ENCODE measurements at regions not wholly inside any gene's neighbourhood (a gene's known extent, or its start where the extent isn't known, plus 50 kb on each side); places are given as distances from the start of the nearest gene placed in this dataset.

- ATAC-seq (peak in 1 of 3 donors; percentile 44), DNase-seq (peak in 1 of 2 donors; percentile 23)
- Histone ChIP-seq H3K27me3 (ENCODE audit: control insufficient read depth, insufficient read depth, low read length) (no peaks in the 10 kb centered on the region), H3K27ac (ENCODE audit: low read length) (no peak overlapping the region), H3K9me3 (ENCODE audit: control insufficient read depth, insufficient read depth, low read length) (no peaks in the 10 kb centered on the region), H3K4me3 (ENCODE audit: low read length) (no peak overlapping the region), H3K36me3 (ENCODE audit: control insufficient read depth, insufficient read depth, low read length) (no peaks in the 10 kb centered on the region), H3K4me1 (ENCODE audit: control insufficient read depth, insufficient read depth, low read length) (no peaks in the 10 kb centered on the region)
- TF ChIP-seq CTCF (IDR thresholded peaks at IDR 0.05): no peak
- Mint-ChIP-seq H3K9me3 (peaks cover 0 to 2% of the 10 kb centered on the region in 2 donors), H3K27ac (peak overlapping the region; percentile 78 to 83), H3K4me3 (peak overlapping the region; percentile 69), H3K27me3 (ENCODE audit: low read depth in 2 of 2) (no peaks in the 10 kb centered on the region), H3K4me1 (peaks cover 57 to 59% of the 10 kb centered on the region in 2 donors), H3K36me3 (no peaks in the 10 kb centered on the region)
- intact Hi-C loops (cut with micrococcal nuclease): loop anchor here (5.0 kb wide), 1 partner anchor 36 kb away; no protein-coding TSS in a partner anchor
- WGBS (ENCODE audit: insufficient coverage): no CpG with 5 or more reads among the region's 1 CpG
Measured at GRCh38 chr2:181198183-181198864, 217.9 kb downstream of the UBE2E3 start.

- H3K36me3 Mint-ChIP-seq: peaks cover 9% of the 10 kb centered on the region
- DNase-seq: no peak
- H3K27ac Mint-ChIP-seq: no peak overlapping the region
- H3K4me1 Mint-ChIP-seq: peaks cover 36 to 41% of the 10 kb centered on the region in 2 donors
- Histone ChIP-seq H3K4me3 (ENCODE audit: low read length) (no peak overlapping the region), H3K27ac (ENCODE audit: low read length) (no peak overlapping the region), H3K4me1 (ENCODE audit: control insufficient read depth, insufficient read depth, low read length) (no peaks in the 10 kb centered on the region), H3K9me3 (ENCODE audit: control insufficient read depth, insufficient read depth, low read length) (peaks cover 11% of the 10 kb centered on the region), H3K27me3 (ENCODE audit: control insufficient read depth, insufficient read depth, low read length) (no peaks in the 10 kb centered on the region), H3K36me3 (ENCODE audit: control insufficient read depth, insufficient read depth, low read length) (no peaks in the 10 kb centered on the region)
- no peak overlapping the region for H3K4me3 Mint-ChIP-seq
- ATAC-seq: no peak
- intact Hi-C loops (cut with micrococcal nuclease): no loop called here
- peaks cover 2 to 7% of the 10 kb centered on the region in 2 donors for H3K9me3 Mint-ChIP-seq
- no peak for TF ChIP-seq CTCF (IDR thresholded peaks at IDR 0.05)
- no peaks in the 10 kb centered on the region for H3K27me3 Mint-ChIP-seq (ENCODE audit: low read depth in 2 of 2)
Measured at GRCh38 chr2:181203412-181203811, 223.0 kb downstream of the UBE2E3 start.

GRCh38 chr2:181203916-181204315 lies 223.5 kb downstream of the UBE2E3 start:
- no peak overlapping the region for H3K27ac ChIP-seq (ENCODE audit: low read length)
- Mint-ChIP-seq H3K36me3 (peaks cover 11% of the 10 kb centered on the region), H3K4me3 (no peak overlapping the region), H3K27ac (peak overlapping the region in 1 of 2 donors; percentile 53), H3K9me3 (peaks cover 2 to 7% of the 10 kb centered on the region in 2 donors), H3K4me1 (peaks cover 31 to 36% of the 10 kb centered on the region in 2 donors), H3K27me3 (ENCODE audit: low read depth in 2 of 2) (no peaks in the 10 kb centered on the region)
- intact Hi-C loops (cut with micrococcal nuclease): no loop called here
- DNase-seq (no peak), ATAC-seq (no peak)
- no peaks in the 10 kb centered on the region for H3K27me3 ChIP-seq (ENCODE audit: control insufficient read depth, insufficient read depth, low read length)
- H3K4me1 ChIP-seq (ENCODE audit: control insufficient read depth, insufficient read depth, low read length): no peaks in the 10 kb centered on the region
- no peak for TF ChIP-seq CTCF (IDR thresholded peaks at IDR 0.05)
- H3K36me3 ChIP-seq (ENCODE audit: control insufficient read depth, insufficient read depth, low read length): no peaks in the 10 kb centered on the region
- no peak overlapping the region for H3K4me3 ChIP-seq (ENCODE audit: low read length)
- H3K9me3 ChIP-seq (ENCODE audit: control insufficient read depth, insufficient read depth, low read length): peaks cover 11% of the 10 kb centered on the region

- peaks cover 7% of the 10 kb centered on the region for H3K36me3 Mint-ChIP-seq
- intact Hi-C loops (cut with micrococcal nuclease): no loop called here
Measured at GRCh38 chr2:181218401-181218821, 238.0 kb downstream of the UBE2E3 start.

More at GRCh38 chr2:181218401-181218821, 238.0 kb downstream of the UBE2E3 start:
- Mint-ChIP-seq H3K27me3 (ENCODE audit: low read depth in 2 of 2) (no peaks in the 10 kb centered on the region), H3K9me3 (peaks cover 0 to 2% of the 10 kb centered on the region in 2 donors), H3K4me1 (peaks cover 12 to 16% of the 10 kb centered on the region in 2 donors), H3K4me3 (no peak overlapping the region), H3K27ac (no peak overlapping the region)
- Histone ChIP-seq H3K4me3 (ENCODE audit: low read length) (no peak overlapping the region), H3K9me3 (ENCODE audit: control insufficient read depth, insufficient read depth, low read length) (no peaks in the 10 kb centered on the region), H3K4me1 (ENCODE audit: control insufficient read depth, insufficient read depth, low read length) (no peaks in the 10 kb centered on the region), H3K27me3 (ENCODE audit: control insufficient read depth, insufficient read depth, low read length) (no peaks in the 10 kb centered on the region), H3K27ac (ENCODE audit: low read length) (no peak overlapping the region), H3K36me3 (ENCODE audit: control insufficient read depth, insufficient read depth, low read length) (no peaks in the 10 kb centered on the region)
- ATAC-seq (no peak), DNase-seq (no peak)
- TF ChIP-seq CTCF (IDR thresholded peaks at IDR 0.05): no peak
- WGBS (ENCODE audit: insufficient coverage): 100% methylated on average over 1 of the region's 3 CpGs

Measured in natural killer cell (primary cell).